ENCODE measurements at regions not wholly inside any gene's neighbourhood (a gene's known extent, or its start where the extent isn't known, plus 50 kb on each side); places are given as distances from the start of the nearest gene placed in this dataset.

DNA sequence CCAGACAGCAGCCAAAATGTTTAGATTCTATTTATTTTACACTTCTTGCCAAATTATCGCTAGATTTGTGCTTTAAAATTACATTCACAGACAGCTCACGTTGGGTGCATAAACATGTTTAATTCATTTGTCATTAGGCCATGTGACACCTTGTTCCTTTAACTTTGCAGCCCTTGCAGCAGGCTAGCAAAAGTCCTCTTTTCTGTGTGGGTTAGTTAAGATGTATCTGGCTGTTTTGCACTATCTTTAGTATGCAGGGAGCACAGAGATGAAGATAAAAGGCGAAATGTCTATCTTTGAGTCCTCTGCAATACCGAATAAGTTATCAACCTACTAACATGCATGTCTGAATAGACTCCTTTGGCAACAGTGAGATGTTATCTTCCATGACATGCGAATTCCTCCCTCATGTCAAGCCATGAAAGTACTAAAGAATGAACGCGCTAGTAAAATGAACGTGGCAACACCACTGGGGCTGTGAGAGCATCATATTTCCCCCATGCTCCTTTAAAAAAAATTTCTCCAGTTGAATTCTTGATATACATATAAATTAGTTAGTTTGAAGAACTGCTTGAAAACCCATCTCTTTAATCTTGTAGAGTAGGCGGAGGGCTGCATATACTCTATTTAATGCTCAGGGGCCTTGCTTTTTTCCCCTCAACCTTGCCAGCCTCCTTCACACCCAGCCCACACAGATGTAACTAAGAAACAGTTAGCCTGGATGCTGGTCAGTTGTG is 620.4 kb upstream of the NR2F2 start:
- H3K36me3 ChIP-seq (ENCODE audit: insufficient read depth, low read length) = no peaks in the 10 kb centered on the region
- H3K9me3 ChIP-seq (ENCODE audit: low read length) = no peaks in the 10 kb centered on the region
- no peak overlapping the region for H2AFZ ChIP-seq (ENCODE audit: low read length)
- no peak overlapping the region for H3K27ac ChIP-seq (ENCODE audit: low read depth, low read length, poor library complexity, severe bottlenecking)
- no peaks in the 10 kb centered on the region for H3K4me1 ChIP-seq (ENCODE audit: insufficient read depth, low read length, severe bottlenecking)
- H3K4me2 ChIP-seq (ENCODE audit: low read length) = no peak overlapping the region
- no peaks in the 10 kb centered on the region for H3K79me2 ChIP-seq (ENCODE audit: insufficient read depth, low read length)
- no peak for TF ChIP-seq EZH2 (IDR thresholded peaks at IDR 0.05; ENCODE audit: borderline replicate concordance, low read length)
- no peaks in the 10 kb centered on the region for H3K9me2 ChIP-seq (ENCODE audit: low read depth, low read length)
- H3K9ac ChIP-seq (ENCODE audit: low read length) = no peak overlapping the region
- H3F3A ChIP-seq (ENCODE audit: insufficient read depth, low read length) = no peaks in the 10 kb centered on the region
- H3K4me3 ChIP-seq (ENCODE audit: low read depth, low read length, poor library complexity, severe bottlenecking) = no peak overlapping the region
- no peaks in the 10 kb centered on the region for H3K27me3 ChIP-seq (ENCODE audit: insufficient read depth, low read length)
- no peaks in the 10 kb centered on the region for H4K20me1 ChIP-seq (ENCODE audit: insufficient read depth, low read length)

DNA sequence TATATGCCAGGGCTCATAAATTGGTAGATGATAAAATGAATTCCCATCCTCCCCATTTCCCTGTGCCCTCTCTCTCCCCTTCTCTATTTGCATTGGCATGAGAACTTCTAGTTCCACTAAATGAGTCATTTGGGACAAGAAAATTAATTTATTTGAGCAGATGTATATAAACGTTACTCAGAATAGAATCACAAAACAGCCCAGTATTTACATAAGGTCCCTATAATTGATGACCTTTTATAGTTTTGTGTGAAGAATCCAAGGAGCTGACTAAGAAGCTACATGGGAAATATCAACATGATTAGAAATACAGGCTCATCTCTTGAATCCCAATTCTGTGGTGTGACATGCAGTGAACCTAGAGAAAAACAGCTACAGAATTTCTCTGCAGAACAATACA is 617.7 kb upstream of the NR2F2 start:
- H3K4me1 ChIP-seq (ENCODE audit: insufficient read depth, low read length, severe bottlenecking) = no peaks in the 10 kb centered on the region
- H3F3A ChIP-seq (ENCODE audit: insufficient read depth, low read length) = no peaks in the 10 kb centered on the region
- H4K20me1 ChIP-seq (ENCODE audit: insufficient read depth, low read length) = no peaks in the 10 kb centered on the region
- no peaks in the 10 kb centered on the region for H3K36me3 ChIP-seq (ENCODE audit: insufficient read depth, low read length)
- no peak overlapping the region for H3K4me3 ChIP-seq (ENCODE audit: low read depth, low read length, poor library complexity, severe bottlenecking)
- H3K27me3 ChIP-seq (ENCODE audit: insufficient read depth, low read length) = no peaks in the 10 kb centered on the region
- H3K27ac ChIP-seq (ENCODE audit: low read depth, low read length, poor library complexity, severe bottlenecking) = no peak overlapping the region
- H3K9ac ChIP-seq (ENCODE audit: low read length) = no peak overlapping the region
- TF ChIP-seq EZH2 (IDR thresholded peaks at IDR 0.05; ENCODE audit: borderline replicate concordance, low read length) (no peak), CTCF (IDR thresholded peaks at IDR 0.05; ENCODE audit: low read length) (no peak)
- no peaks in the 10 kb centered on the region for H3K9me2 ChIP-seq (ENCODE audit: low read depth, low read length)
- H3K4me2 ChIP-seq (ENCODE audit: low read length) = no peak overlapping the region
- no peaks in the 10 kb centered on the region for H3K79me2 ChIP-seq (ENCODE audit: insufficient read depth, low read length)
- H2AFZ ChIP-seq (ENCODE audit: low read length) = no peak overlapping the region
- H3K9me3 ChIP-seq (ENCODE audit: low read length) = no peaks in the 10 kb centered on the region

GRCh38 chr15:95713324-95713723 is 617.2 kb upstream of the NR2F2 start:
- no peak overlapping the region for H3K9ac ChIP-seq (ENCODE audit: low read length)
- TF ChIP-seq EZH2 (IDR thresholded peaks at IDR 0.05; ENCODE audit: borderline replicate concordance, low read length) (no peak), CTCF (IDR thresholded peaks at IDR 0.05; ENCODE audit: low read length) (no peak)

More at GRCh38 chr15:95713324-95713723, 617.2 kb upstream of the NR2F2 start:
- Histone ChIP-seq H4K20me1 (ENCODE audit: insufficient read depth, low read length) (no peaks in the 10 kb centered on the region), H3K4me1 (ENCODE audit: insufficient read depth, low read length, severe bottlenecking) (no peaks in the 10 kb centered on the region), H2AFZ (ENCODE audit: low read length) (no peak overlapping the region), H3K4me2 (ENCODE audit: low read length) (no peak overlapping the region), H3K9me3 (ENCODE audit: low read length) (no peaks in the 10 kb centered on the region), H3K36me3 (ENCODE audit: insufficient read depth, low read length) (no peaks in the 10 kb centered on the region), H3K27me3 (ENCODE audit: insufficient read depth, low read length) (no peaks in the 10 kb centered on the region), H3K27ac (ENCODE audit: low read depth, low read length, poor library complexity, severe bottlenecking) (no peak overlapping the region), H3F3A (ENCODE audit: insufficient read depth, low read length) (no peaks in the 10 kb centered on the region), H3K4me3 (ENCODE audit: low read depth, low read length, poor library complexity, severe bottlenecking) (no peak overlapping the region), H3K79me2 (ENCODE audit: insufficient read depth, low read length) (no peaks in the 10 kb centered on the region), H3K9me2 (ENCODE audit: low read depth, low read length) (no peaks in the 10 kb centered on the region)
